IgD-negative memory B cell (primary cell): ENCODE measurements at regions not wholly inside any gene's neighbourhood (a gene's known extent, or its start where the extent isn't known, plus 50 kb on each side); places are given as distances from the start of the nearest gene placed in this dataset.

ENCODE experiments used
- H3K27ac Mint-ChIP-seq, 3 donors: one replicate each; pipeline ENCODE4 v1.8.0; 2020 to 2022; ENCODE audit warnings: mild to moderate bottlenecking in 3 of 3, mixed read lengths in 3 of 3, moderate library complexity in 1 of 3
- H3K27me3 Mint-ChIP-seq: one replicate; pipeline ENCODE4 v1.8.0; 2021; ENCODE audit warnings: mixed read lengths
- H3K36me3 Mint-ChIP-seq: one replicate; pipeline ENCODE4 v1.8.0; 2020; ENCODE audit warnings: mild to moderate bottlenecking, mixed read lengths
- H3K4me1 Mint-ChIP-seq, 3 donors: one replicate each; pipeline ENCODE4 v1.8.0; 2020 to 2022; ENCODE audit warnings: mixed read lengths in 3 of 3, mild to moderate bottlenecking in 1 of 3
- H3K4me3 Mint-ChIP-seq, 4 donors: one replicate each; pipeline ENCODE4 v1.8.0; 2020 to 2022; ENCODE audit warnings: mild to moderate bottlenecking in 4 of 4, mixed read lengths in 4 of 4, moderate library complexity in 3 of 4
- H3K9me3 Mint-ChIP-seq, 3 donors: one replicate each; pipeline ENCODE4 v1.8.0; 2020 to 2021; ENCODE audit warnings: mixed read lengths in 3 of 3, mild to moderate bottlenecking in 1 of 3

DNA sequence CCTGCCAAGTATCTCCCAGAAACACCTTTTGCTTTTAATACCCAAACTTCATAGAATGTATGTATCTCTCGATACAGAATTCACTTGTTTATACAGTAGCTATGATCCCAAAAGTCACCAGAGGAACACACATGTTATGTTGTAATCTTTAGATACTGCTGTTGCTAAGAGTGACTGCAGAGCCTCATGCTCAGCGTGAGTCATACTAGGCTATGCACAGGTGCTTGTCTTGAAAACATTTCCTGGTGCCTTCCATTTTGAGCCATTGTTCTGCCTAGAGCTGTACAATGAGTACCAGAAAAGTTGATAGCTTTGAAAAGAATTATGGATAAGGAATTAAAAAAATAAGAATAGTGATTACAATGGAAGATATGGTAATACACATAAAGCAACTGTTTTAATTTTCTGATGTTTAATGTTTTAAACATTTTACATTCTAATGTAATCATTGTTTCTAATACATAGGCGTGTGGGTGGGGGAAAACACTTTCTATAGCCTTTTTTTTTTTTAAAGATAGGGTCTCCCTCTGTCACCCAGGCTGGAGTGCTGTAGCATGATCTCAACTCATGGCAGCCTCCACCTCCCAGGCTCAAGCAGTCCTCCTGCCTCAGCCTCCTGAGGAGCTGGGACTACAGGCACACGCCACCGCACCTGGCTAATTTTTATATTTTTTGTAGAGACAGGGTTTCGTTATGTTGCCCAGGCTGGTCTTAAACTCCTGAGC, 79.4 kb downstream of the CD24 start:
- no peaks in the 10 kb centered on the region for H3K27me3 Mint-ChIP-seq
- peak overlapping the region in 1 of 3 donors; percentile 23 for H3K27ac Mint-ChIP-seq
- H3K9me3 Mint-ChIP-seq, result no peaks in the 10 kb centered on the region
- H3K4me3 Mint-ChIP-seq, result no peak overlapping the region
- H3K36me3 Mint-ChIP-seq, result no peaks in the 10 kb centered on the region
- H3K4me1 Mint-ChIP-seq, result peaks cover 0 to 1% (median 0%) of the 10 kb centered on the region in 3 donors

DNA sequence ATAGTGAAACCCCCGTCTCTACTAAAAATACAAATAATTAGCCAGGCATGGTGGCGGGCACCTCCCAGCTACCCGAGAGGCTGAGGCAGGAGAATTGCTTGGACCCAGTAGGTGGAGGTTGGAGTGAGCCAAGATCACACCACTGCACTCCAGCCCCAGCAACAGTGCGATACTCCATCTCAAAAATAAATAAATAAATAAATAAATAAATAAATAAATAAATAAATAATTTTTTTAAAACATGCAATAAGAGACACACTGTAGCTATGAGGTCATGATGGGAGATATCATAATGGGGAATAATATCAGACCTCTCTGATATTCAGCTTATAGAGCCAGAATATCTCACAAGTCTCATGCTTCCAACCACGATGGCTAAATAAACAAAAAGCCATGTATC, 82.3 kb downstream of the CD24 start:
- Mint-ChIP-seq H3K9me3 (no peaks in the 10 kb centered on the region), H3K36me3 (no peaks in the 10 kb centered on the region), H3K27ac (no peak overlapping the region), H3K4me1 (peaks cover 0 to 1% (median 0%) of the 10 kb centered on the region in 3 donors), H3K4me3 (no peak overlapping the region), H3K27me3 (no peaks in the 10 kb centered on the region)

DNA sequence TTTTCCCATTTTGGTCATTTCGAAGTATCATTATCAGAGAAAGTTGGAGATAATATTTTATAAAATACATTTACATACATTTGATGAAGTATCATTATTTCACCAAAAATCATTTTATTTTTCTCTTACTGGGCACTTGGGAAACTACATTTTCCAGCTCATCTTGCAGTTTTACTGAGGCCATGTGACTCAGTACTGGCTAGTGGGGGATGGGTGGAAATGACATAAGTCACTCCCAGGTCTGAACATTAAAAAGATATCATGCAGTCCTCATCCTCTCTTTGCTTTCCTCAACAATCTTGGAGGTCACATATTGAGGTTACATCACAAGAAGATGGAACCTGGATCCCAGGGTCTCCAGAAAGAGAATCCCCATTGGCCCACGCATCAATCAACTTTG, 84.1 kb downstream of the CD24 start:
- Mint-ChIP-seq H3K9me3 (no peaks in the 10 kb centered on the region), H3K4me1 (peaks cover 0 to 1% (median 0%) of the 10 kb centered on the region in 3 donors), H3K4me3 (no peak overlapping the region), H3K36me3 (no peaks in the 10 kb centered on the region), H3K27me3 (no peaks in the 10 kb centered on the region), H3K27ac (no peak overlapping the region)

DNA sequence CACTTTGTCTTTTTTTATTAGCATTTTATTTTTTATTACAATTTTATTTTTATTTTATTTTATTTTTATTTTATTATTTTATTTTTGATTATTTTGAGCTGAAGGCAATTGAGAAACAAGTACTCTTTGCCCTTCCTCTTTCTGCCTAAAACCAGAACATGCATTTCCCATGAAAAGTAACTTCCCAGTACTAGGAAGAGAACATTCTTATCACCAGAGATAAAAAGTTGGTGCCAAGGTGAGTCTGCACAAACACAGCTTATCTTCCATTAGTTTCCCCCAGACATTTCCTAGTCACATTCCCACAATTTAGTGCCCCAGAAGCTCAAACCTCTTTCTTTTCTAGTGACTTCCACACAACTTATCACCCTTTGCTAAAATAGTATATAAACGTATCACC, 84.8 kb downstream of the CD24 start:
- peaks cover 0 to 1% (median under 1%) of the 10 kb centered on the region in 3 donors for H3K4me1 Mint-ChIP-seq
- no peaks in the 10 kb centered on the region for H3K9me3 Mint-ChIP-seq
- no peaks in the 10 kb centered on the region for H3K36me3 Mint-ChIP-seq
- H3K4me3 Mint-ChIP-seq, result no peak overlapping the region
- H3K27ac Mint-ChIP-seq, result no peak overlapping the region
- H3K27me3 Mint-ChIP-seq, result no peaks in the 10 kb centered on the region

DNA sequence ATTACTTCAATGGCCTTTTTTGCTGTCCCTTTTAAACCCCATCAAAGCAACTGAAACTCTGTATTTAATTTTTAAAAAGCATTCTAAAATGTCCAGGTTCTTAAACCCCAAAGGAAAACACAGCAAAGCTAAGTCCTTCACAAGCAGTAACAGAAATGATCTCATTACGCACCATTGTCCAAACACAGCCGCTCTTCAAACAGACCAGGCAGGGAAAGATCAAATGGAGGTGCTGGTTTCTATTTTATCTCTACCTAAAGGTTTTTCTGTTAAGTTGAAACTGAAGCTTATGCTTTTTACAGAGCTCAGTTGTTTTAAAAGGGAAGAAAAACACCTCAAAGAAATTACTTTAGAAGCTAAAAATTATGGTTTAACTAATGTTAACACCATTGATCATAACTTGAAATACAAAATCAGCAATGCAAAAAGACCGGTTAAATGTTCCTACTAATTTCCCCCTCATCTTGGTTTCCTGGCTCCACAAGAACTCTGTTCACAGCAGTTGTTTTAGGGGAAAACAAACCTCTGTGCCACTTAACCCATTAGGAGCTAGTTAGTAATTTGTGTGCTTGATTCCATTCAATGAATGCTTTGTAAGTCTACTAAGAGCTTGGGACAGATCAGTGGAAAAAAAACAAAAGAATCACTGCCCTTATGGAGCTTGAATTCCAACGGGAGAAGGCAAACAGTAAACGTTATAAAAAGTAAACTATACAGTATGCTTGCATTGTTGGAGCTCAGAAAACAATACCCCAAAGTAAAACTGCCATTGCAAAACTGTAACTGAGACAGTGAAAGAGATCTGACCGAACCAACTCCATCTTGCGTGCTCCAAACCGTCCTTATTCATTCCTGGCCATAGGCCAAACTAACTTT, 87.4 kb downstream of the CD24 start:
- Mint-ChIP-seq H3K4me3 (no peak overlapping the region), H3K27me3 (no peaks in the 10 kb centered on the region), H3K9me3 (no peaks in the 10 kb centered on the region), H3K4me1 (peaks cover 0 to 3% (median 2%) of the 10 kb centered on the region in 3 donors), H3K27ac (no peak overlapping the region), H3K36me3 (no peaks in the 10 kb centered on the region)

DNA sequence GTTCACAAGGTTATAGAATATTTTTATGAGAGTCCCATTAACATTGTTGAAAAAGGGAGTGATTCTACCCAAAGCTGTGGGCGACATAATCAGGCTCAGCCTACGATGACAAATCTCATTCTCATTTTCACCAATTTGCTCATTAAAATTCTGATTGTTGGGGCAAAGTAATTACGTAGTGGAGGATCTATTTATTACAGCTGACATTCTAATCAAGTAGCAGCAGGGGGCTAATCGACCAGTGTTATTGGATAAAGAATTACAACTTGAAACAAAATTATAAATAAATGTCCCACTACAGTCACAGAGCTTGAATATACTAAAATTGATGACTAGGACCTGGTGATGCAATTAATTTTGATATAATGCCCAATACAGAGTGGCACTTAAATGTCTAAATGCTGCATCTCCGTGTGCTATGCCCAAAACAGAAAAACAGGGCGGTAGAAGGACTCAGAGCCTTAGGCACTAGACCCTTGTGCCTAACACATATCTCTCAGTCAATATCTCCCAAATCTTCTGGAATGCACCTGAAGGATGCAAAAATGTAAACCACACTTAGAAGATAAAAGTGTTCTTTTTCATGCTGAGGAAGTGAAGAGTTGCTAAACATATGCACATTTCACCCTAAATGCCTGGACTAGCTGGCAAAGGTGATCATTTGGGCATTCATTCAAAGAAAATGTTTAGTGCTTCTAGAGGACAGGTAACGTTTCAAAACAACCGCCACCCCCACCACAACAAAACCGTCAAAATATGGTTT, 88.3 kb downstream of the CD24 start:
- Mint-ChIP-seq H3K4me1 (peaks cover 0 to 3% (median 2%) of the 10 kb centered on the region in 3 donors), H3K27ac (no peak overlapping the region), H3K36me3 (no peaks in the 10 kb centered on the region), H3K9me3 (no peaks in the 10 kb centered on the region), H3K4me3 (no peak overlapping the region), H3K27me3 (no peaks in the 10 kb centered on the region)

DNA sequence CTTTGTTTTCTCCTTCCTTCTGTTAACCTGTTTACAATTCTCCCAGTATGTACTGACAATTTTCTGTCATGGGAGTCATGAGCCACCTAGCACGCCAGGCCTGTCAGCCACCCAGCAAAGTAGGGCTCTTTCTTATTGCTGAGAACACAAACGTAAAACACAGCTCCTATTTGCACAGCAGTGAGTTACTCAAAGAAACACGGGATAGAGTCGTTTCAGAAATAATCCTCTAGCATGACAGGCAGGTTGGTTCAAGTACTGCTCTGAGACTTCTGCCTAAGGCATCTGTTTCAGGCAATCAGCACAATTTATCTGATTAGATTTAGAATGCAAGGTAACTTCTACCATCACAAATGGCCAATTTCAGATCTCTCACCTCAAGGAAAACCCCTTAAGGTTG, 88.8 kb downstream of the CD24 start:
- no peaks in the 10 kb centered on the region for H3K9me3 Mint-ChIP-seq
- H3K4me3 Mint-ChIP-seq, result no peak overlapping the region
- no peaks in the 10 kb centered on the region for H3K27me3 Mint-ChIP-seq
- no peaks in the 10 kb centered on the region for H3K36me3 Mint-ChIP-seq
- no peak overlapping the region for H3K27ac Mint-ChIP-seq
- H3K4me1 Mint-ChIP-seq, result peaks cover 0 to 3% (median 2%) of the 10 kb centered on the region in 3 donors

DNA sequence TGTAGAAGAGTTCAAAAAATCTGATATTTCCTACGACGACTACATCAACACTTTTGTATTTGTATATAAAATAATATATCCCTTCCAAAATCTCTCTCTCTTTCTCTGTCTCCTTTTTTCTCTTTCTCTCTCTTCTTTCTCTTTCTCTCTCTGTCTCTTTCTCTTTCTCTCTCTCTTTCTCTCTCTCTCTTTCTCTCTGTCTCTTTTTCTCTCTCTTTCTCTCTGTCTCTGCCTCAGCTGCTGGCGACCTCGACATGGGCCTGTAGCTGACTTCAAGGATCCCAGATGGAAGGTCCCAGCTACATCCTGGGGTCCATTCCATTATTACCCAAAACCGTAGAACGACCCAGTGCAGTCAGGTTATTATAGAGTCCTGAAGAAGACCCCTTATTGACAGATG, 90.0 kb downstream of the CD24 start:
- H3K36me3 Mint-ChIP-seq, result no peaks in the 10 kb centered on the region
- no peak overlapping the region for H3K27ac Mint-ChIP-seq
- H3K4me1 Mint-ChIP-seq, result peaks cover 0 to 3% (median 2%) of the 10 kb centered on the region in 3 donors
- no peaks in the 10 kb centered on the region for H3K9me3 Mint-ChIP-seq
- H3K27me3 Mint-ChIP-seq, result no peaks in the 10 kb centered on the region
- no peak overlapping the region for H3K4me3 Mint-ChIP-seq

DNA sequence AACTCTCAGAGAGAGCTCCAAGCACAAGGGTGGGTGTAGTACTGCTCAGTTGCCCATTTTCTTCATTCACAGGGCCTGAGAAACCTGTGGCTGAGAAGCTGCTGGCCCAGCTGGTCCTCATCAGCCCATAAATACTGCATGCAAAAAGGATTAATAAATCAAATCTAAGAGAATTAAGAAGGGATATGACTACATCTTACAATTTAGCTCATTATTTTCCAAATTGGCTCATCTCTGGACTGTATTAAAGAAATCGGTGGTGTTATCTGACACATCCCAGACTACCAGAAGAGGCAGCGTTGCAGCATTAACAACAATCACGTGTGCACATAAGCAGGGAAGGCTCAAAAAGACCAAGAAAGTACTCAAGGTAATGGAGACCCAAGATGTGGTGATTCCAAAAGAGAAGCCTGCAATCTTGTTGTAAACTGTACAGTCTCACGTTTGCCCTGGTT, 90.7 kb downstream of the CD24 start:
- H3K4me1 Mint-ChIP-seq, result peaks cover 0 to 3% (median 2%) of the 10 kb centered on the region in 3 donors
- no peak overlapping the region for H3K4me3 Mint-ChIP-seq
- no peaks in the 10 kb centered on the region for H3K36me3 Mint-ChIP-seq
- H3K27me3 Mint-ChIP-seq, result no peaks in the 10 kb centered on the region
- H3K27ac Mint-ChIP-seq, result no peak overlapping the region
- H3K9me3 Mint-ChIP-seq, result no peaks in the 10 kb centered on the region

DNA sequence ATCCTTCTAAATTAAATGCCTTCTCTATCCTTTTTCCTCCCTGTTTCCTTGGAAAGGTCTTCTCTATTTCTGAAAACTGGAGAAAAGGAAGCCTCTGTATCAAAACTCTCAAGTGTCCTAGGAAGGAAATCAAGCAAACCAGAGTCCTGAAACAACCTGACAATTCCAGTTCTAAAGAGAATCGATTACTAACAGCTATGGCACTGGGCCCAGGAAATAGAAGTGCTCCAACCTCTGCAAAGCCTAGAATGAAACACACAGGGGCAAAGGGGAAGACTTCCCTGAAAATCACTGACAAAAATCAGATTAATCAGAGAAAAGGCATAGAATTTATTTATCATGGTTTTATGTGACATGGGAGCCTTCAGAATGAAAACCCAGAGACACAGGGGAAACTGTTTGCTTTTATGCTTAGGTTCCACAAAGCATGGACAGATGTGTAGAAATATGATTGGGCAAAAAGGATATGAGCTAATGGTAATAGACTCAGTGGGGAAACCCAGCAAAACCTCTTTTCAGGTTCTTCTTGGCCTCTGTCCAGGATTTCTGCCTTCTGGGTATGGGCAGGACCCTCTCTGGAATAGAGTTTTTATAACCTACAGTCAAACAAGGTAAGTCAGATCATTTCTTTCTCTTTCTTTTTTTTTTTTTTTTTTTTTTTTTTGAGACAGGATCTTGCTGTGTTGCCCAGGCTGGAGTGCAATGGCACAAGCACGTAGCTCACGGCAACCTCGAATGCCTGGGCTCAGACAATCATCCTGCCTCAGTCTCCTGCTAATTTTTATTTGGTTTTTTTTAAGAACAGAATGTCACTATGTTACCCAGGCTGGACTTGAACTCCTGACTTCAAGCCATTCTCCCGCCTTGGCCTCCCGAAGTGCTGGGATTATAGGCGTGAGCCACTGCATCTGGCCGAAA, 91.7 kb downstream of the CD24 start:
- peaks cover 0 to 3% (median 2%) of the 10 kb centered on the region in 3 donors for H3K4me1 Mint-ChIP-seq
- H3K4me3 Mint-ChIP-seq, result no peak overlapping the region
- no peaks in the 10 kb centered on the region for H3K27me3 Mint-ChIP-seq
- H3K27ac Mint-ChIP-seq, result no peak overlapping the region
- H3K36me3 Mint-ChIP-seq, result no peaks in the 10 kb centered on the region
- H3K9me3 Mint-ChIP-seq, result peaks cover 0 to 1% (median 0%) of the 10 kb centered on the region in 3 donors

DNA sequence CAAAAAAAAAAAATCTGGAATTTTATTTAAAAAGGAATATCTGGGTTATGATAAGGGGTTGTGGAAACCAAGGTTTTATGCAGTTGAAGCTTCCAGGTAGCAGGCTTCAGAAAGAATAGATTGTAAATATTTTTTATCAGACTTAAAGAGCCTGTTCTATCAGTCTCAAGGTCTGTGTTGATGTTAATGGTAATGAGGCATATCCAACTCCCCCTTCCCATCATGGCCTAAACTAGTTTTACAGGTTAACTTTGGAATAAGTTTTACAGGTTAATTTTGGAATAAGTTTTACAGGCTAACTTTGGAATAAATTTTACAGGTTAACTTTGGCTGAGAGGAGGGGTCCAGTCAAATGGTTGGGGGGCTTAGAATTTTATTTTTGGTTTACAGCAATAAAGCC, 92.4 kb downstream of the CD24 start:
- Mint-ChIP-seq H3K27me3 (no peaks in the 10 kb centered on the region), H3K4me3 (no peak overlapping the region), H3K9me3 (peaks cover 0 to 4% (median 1%) of the 10 kb centered on the region in 3 donors), H3K27ac (no peak overlapping the region), H3K4me1 (peaks cover 0 to 3% (median 2%) of the 10 kb centered on the region in 3 donors), H3K36me3 (no peaks in the 10 kb centered on the region)

DNA sequence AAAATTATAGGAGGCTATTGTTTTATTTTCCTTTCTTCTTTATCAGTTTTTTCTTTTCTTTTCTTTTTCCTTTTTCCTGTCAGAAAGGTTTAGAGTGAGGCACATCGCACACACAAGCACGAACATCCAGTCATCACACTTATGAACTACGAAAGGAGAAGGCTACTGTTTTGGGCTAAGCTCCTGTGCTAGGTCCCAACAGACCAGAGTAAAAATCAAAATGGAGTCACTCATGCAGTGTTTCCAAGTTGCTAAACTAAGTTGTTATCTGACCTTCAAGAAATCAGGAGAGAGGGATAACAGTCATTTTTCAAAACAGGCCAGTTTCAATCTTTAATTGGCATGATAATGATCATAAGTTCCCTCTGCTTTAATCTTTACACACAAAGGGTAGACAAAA, 93.6 kb downstream of the CD24 start:
- H3K4me1 Mint-ChIP-seq, result peaks cover 0 to 3% (median 2%) of the 10 kb centered on the region in 3 donors
- H3K27me3 Mint-ChIP-seq, result no peaks in the 10 kb centered on the region
- no peaks in the 10 kb centered on the region for H3K36me3 Mint-ChIP-seq
- H3K9me3 Mint-ChIP-seq, result peaks cover 0 to 9% (median 3%) of the 10 kb centered on the region in 3 donors
- H3K27ac Mint-ChIP-seq, result no peak overlapping the region
- H3K4me3 Mint-ChIP-seq, result no peak overlapping the region

DNA sequence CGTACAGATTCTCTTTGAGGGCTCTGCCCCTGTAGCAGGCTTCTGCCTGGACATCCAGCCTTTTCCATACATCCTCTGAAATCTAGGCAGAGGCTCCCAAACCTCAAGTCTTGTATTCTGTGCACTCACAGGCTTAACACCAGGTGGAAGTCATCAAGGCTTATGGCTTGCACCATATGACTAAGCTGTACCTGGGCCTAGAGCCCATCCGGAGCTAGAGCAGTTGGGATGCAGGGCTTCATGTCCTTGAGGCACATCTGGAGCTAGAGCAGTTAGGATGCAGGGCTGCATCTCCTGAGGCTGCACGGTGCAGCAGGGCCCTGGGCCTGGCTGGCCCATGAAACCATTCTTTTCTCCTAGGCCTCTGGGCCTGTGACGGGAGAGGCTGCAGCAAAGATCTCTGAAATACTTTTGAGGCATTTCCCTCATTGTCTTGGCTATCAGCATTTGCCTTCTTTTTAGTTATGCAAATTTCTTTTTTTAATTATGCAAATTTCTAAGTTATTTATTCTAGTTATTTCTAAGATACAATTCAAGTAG, 98.7 kb downstream of the CD24 start:
- Mint-ChIP-seq H3K4me3 (no peak overlapping the region), H3K4me1 (no peaks in the 10 kb centered on the region), H3K9me3 (peaks cover 0 to 14% (median 5%) of the 10 kb centered on the region in 3 donors), H3K27me3 (no peaks in the 10 kb centered on the region), H3K36me3 (peaks cover 4% of the 10 kb centered on the region), H3K27ac (no peak overlapping the region)

DNA sequence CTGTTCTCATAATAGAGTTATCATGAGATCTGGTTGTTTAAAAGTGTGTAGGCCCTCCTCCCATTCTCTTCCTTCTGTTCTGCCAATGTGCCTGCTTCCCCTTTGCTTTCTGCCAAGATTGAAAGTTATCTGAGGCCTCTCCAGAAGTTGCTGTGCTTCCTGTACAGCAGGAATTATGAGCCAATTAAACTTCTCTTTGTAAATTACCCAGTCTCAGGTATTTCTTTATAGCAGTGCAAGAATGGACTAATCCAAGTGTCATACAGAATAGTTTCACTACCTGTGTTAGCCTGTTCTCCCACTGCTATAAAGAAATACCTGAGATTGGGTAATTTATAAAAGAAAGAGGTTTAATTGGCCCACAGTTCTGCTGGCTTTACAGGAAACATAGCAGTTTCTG, 100.0 kb downstream of the CD24 start:
- Mint-ChIP-seq H3K27me3 (no peaks in the 10 kb centered on the region), H3K36me3 (peaks cover 4% of the 10 kb centered on the region), H3K27ac (peak overlapping the region in 1 of 3 donors; percentile 63), H3K4me3 (no peak overlapping the region), H3K9me3 (peaks cover 2 to 16% (median 5%) of the 10 kb centered on the region in 3 donors), H3K4me1 (no peaks in the 10 kb centered on the region)
